Uterus (tissue), 3 donors: ENCODE measurements at regions not wholly inside any gene's neighbourhood (a gene's known extent, or its start where the extent isn't known, plus 50 kb on each side); places are given as distances from the start of the nearest gene placed in this dataset.

Source experiments
- DNase-seq, 2 donors: peaks; one replicate each; pipeline ENCODE4 v3.0.0-alpha.2; 2019 to 2020
- H3K27ac ChIP-seq, 2 donors: fragments of 200-600 bp; sonication (generic); 1 replicate in 1 of 2; 2 replicates in 1 of 2; pipeline ENCODE4 v1.5.1; 2016 to 2018
- H3K27me3 ChIP-seq, 2 donors: fragments of 200-600 bp; sonication (generic); one replicate each; pipeline ENCODE4 v1.5.1; 2018 to 2019; ENCODE audit warnings: control low read depth in 1 of 2
- H3K36me3 ChIP-seq, 2 donors: fragments of 200-600 bp; sonication (generic); one replicate each; pipeline ENCODE4 v1.5.1; 2019; ENCODE audit warnings: control low read depth in 1 of 2
- H3K4me1 ChIP-seq, 2 donors: fragments of 200-600 bp; sonication (generic); one replicate each; pipeline ENCODE4 v1.5.1; 2018 to 2019; ENCODE audit warnings: control low read depth in 1 of 2
- H3K4me3 ChIP-seq, 2 donors: fragments of 200-600 bp; sonication (generic); 1 replicate in 1 of 2; 2 replicates in 1 of 2; pipeline ENCODE4 v1.5.1; 2018 to 2019; ENCODE audit warnings: mild to moderate bottlenecking in 1 of 2
- H3K9me3 ChIP-seq, 2 donors: fragments of 200-600 bp; sonication (generic); one replicate each; pipeline ENCODE4 v1.5.1; 2019; ENCODE audit warnings: control low read depth in 1 of 2
- POLR2A ChIP-seq, 2 donors: fragments of 450-650 bp; IDR thresholded peaks; one replicate each; pipeline ENCODE4 v1.6.1; 2016; ENCODE audit warnings: antibody characterized with exemption in 2 of 2, mild to moderate bottlenecking in 1 of 2, moderate library complexity in 1 of 2
- intact Hi-C: fragments of 100-400 bp; cut with DNase I; formaldehyde crosslinking; loops from one replicate; pipeline ENCODE4 v1.15.1; 2023; ENCODE audit warnings: low total_unique reads
- TF ChIP-seq, protein P1 (sequence below), 4 experiments: fragments of 200-600 bp in 2 of 4; fragments of 450-650 bp in 2 of 4; sonication (generic) in 2 of 4; IDR thresholded peaks; one replicate each; pipeline ENCODE4 v1.5.1; 2016 to 2019; ENCODE audit warnings: antibody characterized with exemption in 4 of 4, mild to moderate bottlenecking in 2 of 4, moderate library complexity in 1 of 4
- donor health status: DM: yes; HTN: yes; CAD: no.

DNA sequence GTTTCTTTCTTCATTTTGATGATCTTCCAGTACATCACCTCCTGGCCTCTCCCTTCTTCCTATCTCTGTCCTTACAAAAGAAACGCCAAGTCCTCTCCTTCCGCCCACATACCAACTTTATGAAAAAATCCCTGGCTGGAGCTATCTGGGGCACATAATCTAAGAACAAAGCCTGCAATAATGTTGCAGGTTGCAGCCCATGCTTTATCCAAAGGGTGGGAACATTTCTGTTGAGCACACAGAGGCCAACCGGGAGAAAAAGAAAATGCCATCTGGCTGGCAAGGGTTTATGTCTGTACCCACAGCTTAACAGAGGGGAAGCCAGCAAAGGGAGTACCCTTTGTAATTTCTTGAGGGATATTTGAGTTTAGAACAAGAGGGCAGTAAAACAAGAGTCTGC lies 409.6 kb downstream of the SOX9 start:
- Histone ChIP-seq H3K9me3 (no peaks in the 10 kb centered on the region), H3K36me3 (no peaks in the 10 kb centered on the region), H3K27me3 (no peaks in the 10 kb centered on the region), H3K4me3 (no peak overlapping the region), H3K27ac (no peak overlapping the region), H3K4me1 (no peaks in the 10 kb centered on the region)
- TF ChIP-seq POLR2A (IDR thresholded peaks at IDR 0.05) = no peak
- TF ChIP-seq, protein P1, sequence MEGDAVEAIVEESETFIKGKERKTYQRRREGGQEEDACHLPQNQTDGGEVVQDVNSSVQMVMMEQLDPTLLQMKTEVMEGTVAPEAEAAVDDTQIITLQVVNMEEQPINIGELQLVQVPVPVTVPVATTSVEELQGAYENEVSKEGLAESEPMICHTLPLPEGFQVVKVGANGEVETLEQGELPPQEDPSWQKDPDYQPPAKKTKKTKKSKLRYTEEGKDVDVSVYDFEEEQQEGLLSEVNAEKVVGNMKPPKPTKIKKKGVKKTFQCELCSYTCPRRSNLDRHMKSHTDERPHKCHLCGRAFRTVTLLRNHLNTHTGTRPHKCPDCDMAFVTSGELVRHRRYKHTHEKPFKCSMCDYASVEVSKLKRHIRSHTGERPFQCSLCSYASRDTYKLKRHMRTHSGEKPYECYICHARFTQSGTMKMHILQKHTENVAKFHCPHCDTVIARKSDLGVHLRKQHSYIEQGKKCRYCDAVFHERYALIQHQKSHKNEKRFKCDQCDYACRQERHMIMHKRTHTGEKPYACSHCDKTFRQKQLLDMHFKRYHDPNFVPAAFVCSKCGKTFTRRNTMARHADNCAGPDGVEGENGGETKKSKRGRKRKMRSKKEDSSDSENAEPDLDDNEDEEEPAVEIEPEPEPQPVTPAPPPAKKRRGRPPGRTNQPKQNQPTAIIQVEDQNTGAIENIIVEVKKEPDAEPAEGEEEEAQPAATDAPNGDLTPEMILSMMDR (IDR thresholded peaks at IDR 0.05) = no peak
- intact Hi-C loops = no loop called here
- no peak for DNase-seq

DNA sequence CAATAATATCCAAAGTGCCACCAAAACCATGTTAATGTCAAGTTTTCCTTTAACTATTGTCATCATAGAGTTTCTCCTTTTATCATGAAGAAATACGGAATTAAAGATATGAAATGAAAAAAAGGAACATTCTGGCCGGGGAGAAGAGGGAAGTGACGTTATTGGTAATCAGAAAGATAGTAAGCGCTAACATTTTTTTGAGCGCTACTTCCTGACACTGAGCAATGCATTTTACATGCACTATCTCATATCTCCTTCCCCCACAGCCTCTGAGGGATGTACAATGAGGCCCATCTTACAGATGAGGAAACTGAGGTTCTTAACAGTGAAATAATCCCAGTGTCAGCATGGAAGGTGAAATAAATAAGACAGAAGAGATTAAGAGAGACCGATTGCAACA lies 410.9 kb downstream of the SOX9 start:
- Histone ChIP-seq H3K4me1 (no peaks in the 10 kb centered on the region), H3K27me3 (no peaks in the 10 kb centered on the region), H3K4me3 (no peak overlapping the region), H3K9me3 (no peaks in the 10 kb centered on the region), H3K36me3 (no peaks in the 10 kb centered on the region), H3K27ac (no peak overlapping the region)
- TF ChIP-seq POLR2A (IDR thresholded peaks at IDR 0.05) = no peak
- TF ChIP-seq, protein P1 (IDR thresholded peaks at IDR 0.05) = no peak
- DNase-seq = no peak
- intact Hi-C loops = no loop called here

DNA sequence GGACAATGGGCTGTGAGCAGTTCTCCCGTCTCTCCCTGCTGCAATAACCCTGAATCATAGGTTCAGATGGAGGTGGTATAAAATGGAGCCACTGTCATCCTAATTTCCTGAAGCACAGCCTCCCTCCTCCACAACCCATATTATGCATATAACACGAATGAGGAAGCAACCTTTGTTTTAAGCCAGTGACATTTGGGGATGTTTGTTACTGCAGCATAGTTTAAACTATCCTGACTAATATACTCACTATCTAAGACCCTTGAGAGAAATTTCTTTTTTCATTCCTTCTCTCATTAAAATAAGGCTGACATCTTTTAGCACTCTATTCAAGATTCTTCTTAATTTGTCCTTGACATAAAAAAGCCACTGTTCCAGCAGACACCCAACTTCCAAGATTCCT lies 413.4 kb downstream of the SOX9 start:
- TF ChIP-seq, protein P1 (IDR thresholded peaks at IDR 0.05) = no peak
- no peak for TF ChIP-seq POLR2A (IDR thresholded peaks at IDR 0.05)
- no peaks in the 10 kb centered on the region for H3K36me3 ChIP-seq

DNA sequence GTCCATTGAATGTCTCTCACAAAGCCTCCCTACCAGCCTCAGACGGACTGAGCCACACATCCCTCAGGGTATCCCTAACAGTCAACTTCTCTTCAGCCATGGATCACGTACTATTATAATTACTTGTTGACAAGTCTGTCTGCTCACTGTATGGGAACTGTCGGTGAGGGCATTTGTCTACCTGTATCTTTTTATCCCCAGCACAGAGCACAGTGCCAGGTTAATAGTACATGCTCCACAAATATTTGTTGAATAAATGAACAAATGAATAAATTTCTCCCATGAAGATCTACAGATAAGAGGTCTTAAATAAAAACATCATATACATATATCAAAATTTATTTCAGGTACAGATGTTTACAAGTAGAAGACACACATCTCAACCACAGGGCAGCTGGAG lies 414.0 kb downstream of the SOX9 start:
- intact Hi-C loops = no loop called here
- no peak for DNase-seq
- H3K27ac ChIP-seq = no peak overlapping the region
- H3K4me3 ChIP-seq = no peak overlapping the region
- H3K9me3 ChIP-seq = no peaks in the 10 kb centered on the region
- H3K4me1 ChIP-seq = no peaks in the 10 kb centered on the region
- no peaks in the 10 kb centered on the region for H3K36me3 ChIP-seq
- no peaks in the 10 kb centered on the region for H3K27me3 ChIP-seq
- no peak for TF ChIP-seq POLR2A (IDR thresholded peaks at IDR 0.05)
- TF ChIP-seq, protein P1 (IDR thresholded peaks at IDR 0.05) = no peak

More for the DNA sequence above, 413.4 kb downstream of the SOX9 start:
- Histone ChIP-seq H3K9me3 (no peaks in the 10 kb centered on the region), H3K27me3 (no peaks in the 10 kb centered on the region), H3K4me3 (no peak overlapping the region), H3K4me1 (no peaks in the 10 kb centered on the region), H3K27ac (no peak overlapping the region)
- no peak for DNase-seq
- intact Hi-C loops = no loop called here

DNA sequence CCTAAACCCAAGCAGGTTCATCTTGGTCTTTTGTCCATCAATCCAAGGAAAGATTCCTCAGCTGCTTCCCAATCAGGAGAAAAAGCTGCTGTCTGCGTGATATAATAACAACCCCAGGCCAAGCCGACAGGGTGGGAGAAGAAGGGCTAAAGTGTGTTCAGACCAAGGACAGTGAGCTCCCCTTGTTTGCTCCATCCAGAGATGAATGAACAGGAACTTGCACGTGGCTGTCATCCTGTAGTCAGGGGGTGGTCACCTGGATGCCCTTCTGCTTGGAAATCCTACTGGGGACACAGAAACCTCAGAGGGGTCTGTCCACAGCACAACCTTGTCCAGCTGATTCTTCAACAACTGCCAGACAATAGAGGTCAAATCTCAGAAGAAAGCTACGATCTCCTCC lies 414.5 kb downstream of the SOX9 start:
- Histone ChIP-seq H3K4me1 (no peaks in the 10 kb centered on the region), H3K36me3 (no peaks in the 10 kb centered on the region), H3K4me3 (no peak overlapping the region), H3K27ac (no peak overlapping the region), H3K27me3 (no peaks in the 10 kb centered on the region), H3K9me3 (no peaks in the 10 kb centered on the region)
- intact Hi-C loops = no loop called here
- no peak for DNase-seq
- TF ChIP-seq, protein P1 (IDR thresholded peaks at IDR 0.05) = no peak
- TF ChIP-seq POLR2A (IDR thresholded peaks at IDR 0.05) = no peak
